ENCODE measurements at regions not wholly inside any gene's neighbourhood (a gene's known extent, or its start where the extent isn't known, plus 50 kb on each side); places are given as distances from the start of the nearest gene placed in this dataset.

DNA sequence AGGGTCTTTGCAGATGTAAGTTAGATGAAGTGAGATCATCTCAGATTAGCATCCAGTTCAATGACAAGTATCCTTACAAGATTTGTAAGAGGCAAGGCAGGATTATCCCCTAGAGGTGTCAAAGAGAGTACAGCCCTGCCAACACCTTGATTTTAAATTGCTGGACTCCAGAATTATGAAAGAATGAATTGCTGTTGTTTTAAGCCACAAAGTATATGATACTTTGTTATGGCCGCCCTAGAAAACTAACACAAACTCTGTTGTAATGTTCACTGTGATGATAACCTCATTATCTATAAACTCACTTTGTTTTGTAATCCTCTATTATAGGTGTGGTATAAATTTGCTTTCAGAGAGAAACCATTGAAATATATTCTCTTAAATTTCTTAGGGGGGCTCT lies 249.0 kb upstream of the SPOPL start:
- no peak overlapping the region for H3K4me2 ChIP-seq
- no peaks in the 10 kb centered on the region for H3K79me2 ChIP-seq
- no peak overlapping the region for H2AFZ ChIP-seq
- no peaks in the 10 kb centered on the region for H3K27me3 ChIP-seq
- no peaks in the 10 kb centered on the region for H4K20me1 ChIP-seq (ENCODE audit: insufficient read depth, poor library complexity, severe bottlenecking)
- H3K9me3 ChIP-seq (ENCODE audit: low read depth), result no peaks in the 10 kb centered on the region
- H3K9me2 ChIP-seq (replicated peaks; ENCODE audit: insufficient read depth), result no peaks in the 10 kb centered on the region
- TF ChIP-seq EZH2 (IDR thresholded peaks at IDR 0.05; ENCODE audit: borderline replicate concordance), result no peak
- no peak for TF ChIP-seq EZH2phosphoT487 (IDR thresholded peaks at IDR 0.05; ENCODE audit: low read depth, severe bottlenecking, unreplicated experiment)
- TF ChIP-seq CTCF (IDR thresholded peaks at IDR 0.05; ENCODE audit: poor library complexity), result no peak
- DNase-seq (ENCODE audit: low spot score), result no peak
- no peak overlapping the region for H3K4me3 ChIP-seq
- H3K27ac ChIP-seq, result no peak overlapping the region
- H3K36me3 ChIP-seq (replicated peaks; ENCODE audit: insufficient read depth, low read depth), result no peaks in the 10 kb centered on the region
- WGBS (ENCODE audit: low lambda C conversion rate, missing lambda C conversion rate), result 89% methylated on average over 1 of the region's 1 CpG
- H3K4me1 ChIP-seq (ENCODE audit: insufficient read depth), result no peaks in the 10 kb centered on the region

DNA sequence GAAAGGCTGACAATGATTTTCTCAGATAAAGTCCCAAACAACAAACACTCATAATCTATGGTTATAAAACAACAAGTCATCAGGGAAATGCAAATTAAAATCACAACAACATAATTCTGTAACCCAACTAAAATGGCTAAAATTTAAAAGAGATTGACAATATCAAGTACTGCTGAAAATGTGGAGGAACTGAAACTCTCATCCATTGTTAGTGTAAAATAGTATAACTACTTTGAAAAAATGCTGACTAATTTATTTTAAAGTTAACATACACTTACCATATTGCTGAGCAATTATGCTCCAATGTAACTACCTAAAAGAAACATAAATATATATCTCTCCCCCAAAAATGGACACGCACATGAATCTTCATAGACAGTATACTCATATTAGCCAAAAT lies 245.9 kb upstream of the SPOPL start:
- TF ChIP-seq EZH2phosphoT487 (IDR thresholded peaks at IDR 0.05; ENCODE audit: low read depth, severe bottlenecking, unreplicated experiment) (no peak), EZH2 (IDR thresholded peaks at IDR 0.05; ENCODE audit: borderline replicate concordance) (no peak), CTCF (IDR thresholded peaks at IDR 0.05; ENCODE audit: poor library complexity) (no peak)
- no peak overlapping the region for H3K4me3 ChIP-seq
- 94% methylated on average over 1 of the region's 1 CpG for WGBS (ENCODE audit: low lambda C conversion rate, missing lambda C conversion rate)
- H3K9me2 ChIP-seq (replicated peaks; ENCODE audit: insufficient read depth), result no peaks in the 10 kb centered on the region
- H3K4me1 ChIP-seq (ENCODE audit: insufficient read depth), result no peaks in the 10 kb centered on the region
- no peaks in the 10 kb centered on the region for H3K9me3 ChIP-seq (ENCODE audit: low read depth)
- H3K27me3 ChIP-seq, result no peaks in the 10 kb centered on the region
- no peaks in the 10 kb centered on the region for H3K36me3 ChIP-seq (replicated peaks; ENCODE audit: insufficient read depth, low read depth)
- no peak overlapping the region for H2AFZ ChIP-seq
- H4K20me1 ChIP-seq (ENCODE audit: insufficient read depth, poor library complexity, severe bottlenecking), result no peaks in the 10 kb centered on the region
- H3K4me2 ChIP-seq, result no peak overlapping the region
- no peaks in the 10 kb centered on the region for H3K79me2 ChIP-seq
- DNase-seq (ENCODE audit: low spot score), result no peak
- H3K27ac ChIP-seq, result no peak overlapping the region

DNA sequence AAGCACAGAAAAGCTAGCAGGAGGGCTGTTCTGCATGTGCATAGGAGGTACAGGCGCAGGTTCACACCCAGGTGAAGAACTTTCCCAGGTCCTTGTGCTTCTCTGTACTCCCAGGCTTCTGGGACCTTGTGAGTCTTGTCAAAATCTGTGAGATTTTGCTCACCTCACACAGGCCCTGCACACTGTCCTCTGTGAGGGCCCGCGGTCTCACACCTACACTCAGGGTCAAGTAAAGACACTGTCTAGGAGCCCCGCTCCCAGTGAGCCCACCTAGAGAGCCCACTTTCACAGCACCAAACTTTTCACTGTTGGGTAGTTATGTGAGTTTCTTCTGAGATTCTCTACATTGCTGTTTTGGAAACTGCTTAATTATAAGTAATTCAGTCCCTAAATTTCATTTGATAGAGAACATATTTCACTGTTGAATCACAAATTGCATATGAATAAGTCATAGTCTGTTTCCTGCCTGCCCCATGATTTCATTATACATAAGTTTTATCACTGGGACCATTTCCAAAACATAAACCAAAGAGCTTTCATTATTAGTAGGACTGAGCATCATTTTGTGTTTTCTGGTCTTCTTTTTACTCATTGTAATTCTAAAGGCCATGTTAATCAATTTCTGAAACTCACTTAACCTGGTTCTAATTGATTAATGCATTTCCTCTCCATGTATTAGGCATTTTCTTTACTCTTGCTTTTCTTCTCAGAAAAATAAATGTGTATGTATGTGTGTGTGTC lies 234.2 kb upstream of the SPOPL start:
- no peak overlapping the region for H3K27ac ChIP-seq

More for the DNA sequence above, 234.2 kb upstream of the SPOPL start:
- Histone ChIP-seq H3K27me3 (no peaks in the 10 kb centered on the region), H3K9me2 (replicated peaks; ENCODE audit: insufficient read depth) (no peaks in the 10 kb centered on the region), H3K79me2 (no peaks in the 10 kb centered on the region), H2AFZ (no peak overlapping the region), H3K4me1 (ENCODE audit: insufficient read depth) (no peaks in the 10 kb centered on the region), H3K36me3 (replicated peaks; ENCODE audit: insufficient read depth, low read depth) (no peaks in the 10 kb centered on the region), H3K4me3 (no peak overlapping the region), H3K4me2 (no peak overlapping the region), H3K9me3 (ENCODE audit: low read depth) (no peaks in the 10 kb centered on the region), H4K20me1 (ENCODE audit: insufficient read depth, poor library complexity, severe bottlenecking) (no peaks in the 10 kb centered on the region)
- no peak for TF ChIP-seq CTCF (IDR thresholded peaks at IDR 0.05; ENCODE audit: poor library complexity)
- TF ChIP-seq EZH2phosphoT487 (IDR thresholded peaks at IDR 0.05; ENCODE audit: low read depth, severe bottlenecking, unreplicated experiment), result no peak
- no peak for TF ChIP-seq EZH2 (IDR thresholded peaks at IDR 0.05; ENCODE audit: borderline replicate concordance)
- DNase-seq (ENCODE audit: low spot score), result no peak
- WGBS (ENCODE audit: low lambda C conversion rate, missing lambda C conversion rate), result 79% methylated on average over 4 of the region's 4 CpGs

All from hepatocyte (in vitro differentiated cells).